ENCODE measurements at regions not wholly inside any gene's neighbourhood (a gene's known extent, or its start where the extent isn't known, plus 50 kb on each side); places are given as distances from the start of the nearest gene placed in this dataset.
A peak's percentile ranks its signal among the peaks of the same experiment; 100 is the strongest.

GRCh38 chr4:176443117-176443516 lies 123.4 kb downstream of the SPCS3 start:
- DNase-seq (ENCODE audit: low spot score), result peak; percentile 80

- DNase-seq (ENCODE audit: low spot score), result peak; percentile 16
Observed at GRCh38 chr4:176443646-176444409, 124.1 kb downstream of the SPCS3 start.

GRCh38 chr4:176444741-176445140 lies 125.0 kb downstream of the SPCS3 start:
- no peak for DNase-seq (ENCODE audit: low spot score)

- DNase-seq (ENCODE audit: low spot score), result peak; percentile 33
Observed at GRCh38 chr4:176448761-176449160, 129.0 kb downstream of the SPCS3 start.

GRCh38 chr4:176451443-176451842 lies 131.7 kb downstream of the SPCS3 start:
- no peak for DNase-seq (ENCODE audit: low spot score)

GRCh38 chr4:176453079-176453478 lies 133.3 kb downstream of the SPCS3 start:
- DNase-seq (ENCODE audit: low spot score), result no peak

- DNase-seq (ENCODE audit: low spot score), result no peak
Observed at GRCh38 chr4:176453658-176454057, 133.9 kb downstream of the SPCS3 start.

GRCh38 chr4:176464748-176465147 lies 145.0 kb downstream of the SPCS3 start:
- DNase-seq (ENCODE audit: low spot score), result no peak

GRCh38 chr4:176467001-176467400 lies 147.2 kb downstream of the SPCS3 start:
- no peak for DNase-seq (ENCODE audit: low spot score)

- DNase-seq (ENCODE audit: low spot score), result no peak
Observed at GRCh38 chr4:176469546-176469945, 149.8 kb downstream of the SPCS3 start.

GRCh38 chr4:176470671-176471070 lies 150.9 kb downstream of the SPCS3 start:
- no peak for DNase-seq (ENCODE audit: low spot score)

GRCh38 chr4:176475067-176475466 lies 155.3 kb downstream of the SPCS3 start:
- no peak for DNase-seq (ENCODE audit: low spot score)

- no peak for DNase-seq (ENCODE audit: low spot score)
Observed at GRCh38 chr4:176478076-176478475, 158.3 kb downstream of the SPCS3 start.

- DNase-seq (ENCODE audit: low spot score), result no peak
Observed at GRCh38 chr4:176479767-176480166, 160.0 kb downstream of the SPCS3 start.

- no peak for DNase-seq (ENCODE audit: low spot score)
Observed at GRCh38 chr4:176482972-176483371, 163.2 kb downstream of the SPCS3 start.

- no peak for DNase-seq (ENCODE audit: low spot score)
Observed at GRCh38 chr4:176484301-176484984, 164.7 kb downstream of the SPCS3 start.

- DNase-seq (ENCODE audit: low spot score), result no peak
Observed at GRCh38 chr4:176489001-176489400, 169.2 kb downstream of the SPCS3 start.

GRCh38 chr4:176492646-176493302 lies 173.0 kb downstream of the SPCS3 start:
- DNase-seq (ENCODE audit: low spot score), result peak; percentile 54

- DNase-seq (ENCODE audit: low spot score), result no peak
Observed at GRCh38 chr4:176498617-176499256, 179.0 kb downstream of the SPCS3 start.

- DNase-seq (ENCODE audit: low spot score), result peak; percentile 28
Observed at GRCh38 chr4:176499518-176499917, 179.8 kb downstream of the SPCS3 start.

GRCh38 chr4:176500894-176501293 lies 181.1 kb downstream of the SPCS3 start:
- no peak for DNase-seq (ENCODE audit: low spot score)

- DNase-seq (ENCODE audit: low spot score), result no peak
Observed at GRCh38 chr4:176504118-176504517, 184.4 kb downstream of the SPCS3 start.

All from kidney tubule cell (primary cell).